Stimulated activated CD8-positive, alpha-beta memory T cell treated with anti-CD3 and anti-CD28 coated beads, Interleukin-2, amount 100 ng/mL, for 1 hour (primary cell): ENCODE measurements at regions not wholly inside any gene's neighbourhood (a gene's known extent, or its start where the extent isn't known, plus 50 kb on each side); places are given as distances from the start of the nearest gene placed in this dataset.

Experiments
- DNase-seq, 2 donors: peaks; one replicate each; pipeline ENCODE4 v3.0.0-alpha.2; 2020; ENCODE audit warnings: low read depth in 2 of 2

DNA sequence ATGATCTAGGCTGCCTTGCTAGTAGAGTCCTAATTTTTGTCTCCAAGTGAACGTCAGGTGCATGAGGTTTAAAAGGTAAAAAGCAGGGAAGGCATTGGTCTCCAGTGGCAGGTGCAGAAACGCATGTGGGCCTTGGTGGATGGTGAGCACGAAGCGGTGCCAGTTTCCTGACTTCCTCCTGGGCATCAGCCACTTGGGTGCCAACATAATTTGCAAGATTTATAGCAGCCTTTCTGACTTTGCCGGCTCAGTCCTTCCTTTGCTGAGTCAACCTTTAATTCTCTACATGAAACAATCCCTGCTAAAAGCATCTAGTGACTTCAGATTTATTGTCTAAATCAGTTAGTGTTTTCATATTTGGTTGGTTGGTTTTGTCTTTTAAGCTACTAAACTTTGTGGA, 355.7 kb upstream of the TMEM132C start:
- DNase-seq, result no peak

DNA sequence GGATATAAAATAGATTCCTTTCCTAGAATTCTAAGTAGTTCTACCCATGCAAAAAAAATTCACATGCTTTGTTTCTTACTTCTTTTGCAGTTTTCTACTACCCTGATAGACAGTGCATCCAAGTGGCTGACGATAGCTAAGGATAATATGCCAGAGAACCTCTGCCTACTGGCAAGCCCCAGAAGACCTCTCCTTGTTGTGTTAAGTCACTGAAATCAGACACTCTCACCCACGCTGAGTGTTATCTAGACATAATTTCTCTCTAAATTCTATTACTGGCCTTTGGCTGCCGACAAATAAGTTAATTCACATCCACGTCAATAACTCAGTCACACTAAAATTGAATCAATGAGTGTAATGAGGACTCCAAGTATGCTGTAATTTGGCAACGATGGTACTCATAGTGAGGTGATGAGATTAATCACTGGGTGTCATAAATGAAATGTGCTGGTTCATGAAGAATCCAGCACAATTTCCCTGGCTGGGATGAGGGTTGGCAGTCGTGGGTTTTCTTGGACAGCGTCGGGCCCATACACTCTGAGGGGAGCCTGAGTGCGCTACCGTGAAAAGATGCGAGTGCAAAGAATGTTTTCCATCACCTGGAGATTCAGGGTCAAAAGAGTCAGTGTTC, 354.8 kb upstream of the TMEM132C start:
- DNase-seq, result no peak

DNA sequence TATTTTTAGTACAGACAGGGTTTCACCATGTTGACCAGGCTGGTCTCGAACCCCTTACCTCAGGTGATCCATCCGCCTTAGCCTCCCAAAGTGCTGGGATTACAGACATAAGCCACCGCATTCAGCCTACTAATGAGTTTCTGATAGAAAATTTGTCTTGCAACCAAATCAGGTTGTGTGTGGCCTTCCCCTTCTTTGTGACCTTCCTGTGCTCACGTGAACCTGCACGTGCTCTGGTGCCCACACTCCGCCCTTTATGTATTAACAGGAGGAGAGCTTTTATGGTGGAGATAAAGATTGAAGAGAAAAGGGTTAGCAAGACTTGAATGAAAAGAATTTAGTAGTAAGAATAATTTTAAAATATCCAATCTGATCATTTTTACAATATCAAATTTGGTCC, 343.5 kb upstream of the TMEM132C start:
- no peak for DNase-seq

DNA sequence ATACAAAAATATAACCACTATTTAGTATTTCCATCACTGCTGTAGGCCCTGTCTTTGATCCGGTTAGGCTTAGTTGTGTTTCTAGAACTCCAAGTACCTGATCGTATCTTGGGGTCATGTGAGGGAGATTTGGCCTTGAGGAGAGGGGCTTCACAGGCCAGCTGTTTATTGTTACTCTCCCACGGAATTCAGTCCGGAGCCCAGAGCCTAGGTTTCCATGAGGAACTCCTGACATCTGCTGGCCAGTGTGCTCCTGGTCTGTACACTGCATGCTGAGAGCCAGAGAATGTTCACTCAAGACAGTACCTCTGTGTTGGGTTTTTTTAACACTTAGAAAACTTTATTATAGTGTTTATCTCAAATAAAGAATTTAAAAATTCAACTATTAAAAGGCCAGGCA, 341.0 kb upstream of the TMEM132C start:
- DNase-seq, result no peak

DNA sequence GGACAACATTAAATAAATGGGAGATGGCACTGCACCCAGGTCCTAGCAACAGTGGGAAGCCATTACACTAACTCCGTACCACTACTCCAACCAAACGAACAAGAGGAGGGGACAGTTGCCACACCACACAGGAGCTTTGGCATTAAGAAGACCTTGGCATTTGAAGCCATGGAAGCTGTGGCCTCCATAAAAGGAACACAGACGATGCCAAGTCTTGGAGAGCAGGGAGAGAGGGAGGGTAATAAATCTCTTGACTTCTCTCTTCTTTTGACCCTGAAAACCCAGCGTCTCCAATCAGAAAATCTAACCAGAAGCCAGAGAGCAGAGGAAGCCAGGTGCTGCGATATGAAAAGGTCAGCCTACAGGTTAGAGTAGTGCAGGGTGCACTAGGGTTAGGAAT, 338.8 kb upstream of the TMEM132C start:
- DNase-seq, result no peak

DNA sequence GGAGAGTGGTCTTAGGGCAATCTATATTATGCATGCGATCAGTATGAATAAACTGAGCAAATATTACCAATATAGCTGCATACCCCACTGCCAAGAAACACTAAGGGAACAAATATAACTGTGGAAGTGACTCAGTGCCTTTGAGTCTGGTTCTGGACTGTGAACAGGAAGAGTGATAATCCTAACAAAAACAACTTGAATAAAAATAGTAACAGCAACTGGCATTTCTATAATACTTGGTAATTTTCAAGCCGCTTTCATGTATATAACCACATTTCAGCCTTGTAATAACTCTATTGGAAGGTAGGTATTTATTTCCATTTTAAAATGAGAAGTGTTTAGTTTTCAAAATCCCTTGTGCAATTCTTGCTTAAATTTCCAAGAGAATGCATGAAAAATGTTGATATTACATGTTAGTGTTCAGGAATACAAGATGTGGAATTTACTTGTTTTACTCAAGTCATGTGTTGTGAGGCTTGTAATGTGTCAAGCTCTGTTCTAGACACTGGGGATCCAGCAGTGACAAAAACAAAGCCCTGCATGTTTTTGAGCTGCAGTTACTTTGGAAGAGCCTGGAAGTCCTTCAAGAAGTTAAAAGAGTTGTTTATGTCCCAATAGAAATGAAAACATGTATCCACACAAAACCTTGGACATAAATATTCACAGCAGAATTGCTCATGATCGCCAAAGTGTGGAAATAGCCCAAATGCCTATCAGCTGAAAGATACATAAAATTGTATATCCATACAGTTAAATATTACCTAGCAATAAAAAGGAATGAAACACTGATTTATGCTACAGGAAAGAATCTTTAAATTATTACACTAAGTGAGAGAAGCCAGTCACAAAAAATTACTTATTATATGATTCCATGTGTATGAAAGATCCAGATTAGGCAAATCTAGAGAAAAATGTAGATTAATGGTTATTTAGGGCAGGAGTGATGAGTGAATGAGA, 338.1 kb upstream of the TMEM132C start:
- no peak for DNase-seq

DNA sequence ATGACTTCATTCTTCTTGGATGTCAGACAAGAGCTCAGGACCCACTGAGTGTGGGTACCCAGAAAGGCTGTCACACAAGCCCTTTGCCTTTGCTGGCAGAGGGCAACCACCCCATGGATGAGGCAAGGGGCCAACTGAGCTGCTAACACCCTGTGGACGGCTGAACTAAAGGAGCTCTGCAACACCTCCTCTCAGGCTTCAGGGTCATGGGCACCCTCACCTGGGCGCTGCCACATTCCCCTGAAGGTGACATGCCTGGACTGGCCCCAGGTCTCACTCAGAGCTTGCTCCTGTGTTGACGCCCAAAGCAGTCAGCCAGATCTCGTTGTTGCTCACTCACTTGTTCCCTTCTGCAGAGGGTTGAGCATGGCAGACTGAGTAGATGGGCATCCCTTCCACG, 336.8 kb upstream of the TMEM132C start:
- no peak for DNase-seq

DNA sequence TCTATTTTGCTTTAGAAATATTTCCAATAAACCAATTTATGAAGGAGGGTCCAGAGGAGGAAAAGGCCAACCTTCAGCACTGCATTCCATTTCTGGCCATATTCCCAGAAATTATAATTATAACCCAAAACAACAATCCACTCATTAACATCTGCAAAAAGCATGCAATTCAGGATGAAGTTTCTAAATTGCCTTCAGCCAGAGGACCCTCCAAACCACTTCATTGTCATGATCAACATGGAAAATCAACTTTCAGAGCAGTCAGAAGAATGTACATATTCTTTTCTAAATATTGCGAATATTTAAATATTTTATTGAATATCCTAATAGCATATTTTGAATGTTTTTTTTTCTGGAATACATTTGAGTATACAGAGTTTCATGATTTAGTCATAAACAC, 332.6 kb upstream of the TMEM132C start:
- DNase-seq, result no peak

DNA sequence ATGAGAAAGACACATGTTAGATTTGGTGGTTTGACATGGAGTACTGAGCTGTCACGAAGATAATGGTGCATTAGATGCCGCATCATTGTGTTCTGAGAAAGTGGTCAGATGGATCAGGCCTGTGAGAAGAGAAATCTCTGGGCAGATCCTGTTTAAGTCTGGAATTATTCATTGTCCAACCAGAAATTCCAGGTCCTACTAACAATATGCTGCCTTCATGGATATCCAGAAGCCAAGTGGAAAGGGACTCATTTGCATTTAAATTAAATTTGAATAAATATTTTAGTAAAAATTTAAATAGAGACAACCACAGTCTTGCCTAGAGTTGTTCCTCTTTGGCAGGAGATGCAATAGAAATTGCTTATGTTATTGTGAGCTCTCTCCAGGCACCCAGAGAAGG, 330.5 kb upstream of the TMEM132C start:
- DNase-seq, result no peak

DNA sequence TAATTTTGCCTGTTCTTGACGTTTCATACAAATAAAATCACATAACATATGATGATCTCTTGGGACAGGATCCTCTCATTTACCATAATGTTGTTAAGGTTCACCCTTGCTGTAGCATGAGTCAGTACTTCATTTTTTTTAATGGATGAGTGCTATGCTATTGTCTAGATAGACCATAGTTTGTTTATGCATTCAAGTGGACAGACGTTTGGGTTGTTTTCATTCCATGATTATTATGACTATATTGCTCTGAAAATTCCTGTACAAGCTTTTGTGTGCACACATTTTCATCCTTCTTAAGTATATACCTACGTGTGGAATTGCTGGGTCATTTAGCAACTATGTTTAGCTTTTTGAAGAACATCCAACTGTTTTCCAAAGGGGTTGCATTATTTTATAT, 325.6 kb upstream of the TMEM132C start:
- no peak for DNase-seq

DNA sequence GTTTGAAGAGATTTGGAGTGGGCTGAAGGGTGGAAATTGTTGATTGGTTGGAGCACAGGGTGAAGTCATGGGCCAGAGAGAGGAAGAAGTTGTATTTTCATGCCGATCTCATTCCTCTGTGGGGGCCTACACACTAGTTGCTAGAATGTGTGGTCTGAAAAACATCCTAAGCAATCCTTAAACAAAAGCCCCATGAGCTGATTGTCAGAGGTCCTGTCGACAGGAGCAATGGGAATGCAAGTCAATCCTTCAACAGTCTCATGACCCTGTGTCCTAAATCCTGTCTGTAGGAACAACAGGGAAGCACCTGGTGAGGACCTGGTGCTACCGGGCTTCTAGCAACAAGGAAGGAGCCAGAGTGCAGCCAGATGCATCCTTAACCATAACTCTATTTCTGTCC, 324.0 kb upstream of the TMEM132C start:
- no peak for DNase-seq

DNA sequence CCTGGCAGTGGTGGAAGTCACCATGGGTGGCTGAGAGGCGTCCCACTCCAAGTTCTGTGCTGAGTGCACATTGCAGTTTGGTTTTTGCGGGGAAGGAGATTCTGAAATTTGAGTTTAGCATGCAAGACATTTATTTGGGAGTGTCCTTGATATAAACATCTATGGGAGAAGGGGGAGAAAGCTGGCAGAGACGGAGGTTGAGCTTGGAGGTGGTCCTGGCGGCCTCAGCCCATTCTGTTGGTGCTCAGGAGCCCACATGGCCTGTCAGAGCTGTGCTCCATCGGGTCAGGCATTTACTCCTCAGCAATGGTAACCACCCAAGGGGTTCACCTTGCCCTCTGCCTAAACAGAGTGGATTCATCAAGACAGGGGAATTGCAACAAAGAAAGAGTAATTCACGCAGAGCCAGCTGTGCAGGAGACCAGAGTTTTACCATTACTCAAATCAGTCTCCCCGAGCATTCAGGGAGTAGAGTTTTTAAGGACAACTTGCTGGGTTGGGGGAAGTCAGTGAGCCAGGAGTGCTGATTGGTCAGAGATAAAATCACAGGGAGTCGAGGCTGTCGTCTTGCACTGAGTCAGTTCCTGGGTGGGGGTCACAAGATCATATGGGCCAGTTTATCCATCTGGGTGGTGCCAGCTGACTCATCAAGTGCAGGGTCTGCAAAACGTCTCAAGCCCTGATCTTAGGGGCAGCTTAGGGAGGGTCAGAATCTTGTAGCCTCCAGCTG, 323.3 kb upstream of the TMEM132C start:
- DNase-seq, result no peak

DNA sequence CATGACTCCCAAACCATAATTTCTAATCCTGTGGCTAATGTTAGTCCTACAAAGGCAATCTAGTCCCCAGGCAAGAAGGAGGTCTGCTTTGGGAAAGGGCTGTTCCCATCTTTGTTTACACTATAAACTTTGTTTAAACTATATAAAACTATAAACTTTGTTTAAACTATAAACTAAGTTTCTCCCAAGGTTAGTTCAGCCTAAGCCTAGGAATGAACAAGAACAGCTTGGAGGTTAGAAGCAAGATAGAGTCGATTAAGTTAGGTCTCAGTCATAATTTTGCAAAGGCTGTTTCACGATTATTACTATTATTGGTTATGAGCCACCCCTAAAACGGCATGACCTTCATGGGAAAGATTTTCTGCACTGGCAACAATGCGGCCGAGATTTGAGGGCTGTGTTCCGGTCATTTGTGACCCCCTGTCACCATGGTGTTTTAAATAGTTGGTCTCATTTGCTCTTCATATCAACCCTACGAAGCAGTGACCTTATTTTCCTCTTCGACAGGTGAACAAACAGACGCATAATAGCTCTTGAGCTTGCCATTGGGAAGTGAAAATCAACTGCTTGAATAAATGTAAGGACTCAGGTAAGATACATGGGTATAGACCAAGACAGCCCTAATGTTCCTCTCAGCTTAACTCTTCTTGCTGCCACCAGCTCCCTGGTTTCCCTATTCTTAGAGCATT, 322.6 kb upstream of the TMEM132C start:
- DNase-seq, result no peak

DNA sequence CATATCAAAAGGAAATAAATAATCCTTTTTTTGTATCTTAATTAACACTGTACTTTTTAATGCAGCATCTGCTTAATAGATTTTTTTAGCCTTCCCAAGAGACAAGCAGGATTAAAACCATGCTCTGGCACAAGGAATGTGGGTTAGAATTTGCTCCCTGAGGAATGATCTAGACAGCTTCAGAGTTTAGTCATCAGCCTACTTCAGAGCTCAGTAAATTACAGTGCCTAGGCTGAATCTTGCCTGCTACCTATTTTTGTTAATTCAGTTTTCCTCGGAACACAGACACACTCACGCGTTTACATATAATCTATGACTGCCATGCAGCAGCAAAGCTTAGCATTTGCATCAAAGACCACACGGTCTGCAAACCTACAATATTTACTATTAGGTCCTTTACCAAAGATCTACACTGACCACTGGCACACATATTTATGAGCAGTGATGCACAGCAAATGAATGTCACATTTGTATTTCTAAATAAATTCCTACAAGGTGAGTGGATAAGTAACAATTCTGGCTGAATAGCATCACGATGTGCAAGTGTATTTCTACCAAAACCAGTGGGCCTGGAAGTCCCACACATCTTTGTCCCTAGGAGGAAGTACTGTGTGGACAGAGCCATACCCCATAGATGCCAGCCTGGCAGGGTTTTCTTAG, 309.8 kb upstream of the TMEM132C start:
- no peak for DNase-seq

DNA sequence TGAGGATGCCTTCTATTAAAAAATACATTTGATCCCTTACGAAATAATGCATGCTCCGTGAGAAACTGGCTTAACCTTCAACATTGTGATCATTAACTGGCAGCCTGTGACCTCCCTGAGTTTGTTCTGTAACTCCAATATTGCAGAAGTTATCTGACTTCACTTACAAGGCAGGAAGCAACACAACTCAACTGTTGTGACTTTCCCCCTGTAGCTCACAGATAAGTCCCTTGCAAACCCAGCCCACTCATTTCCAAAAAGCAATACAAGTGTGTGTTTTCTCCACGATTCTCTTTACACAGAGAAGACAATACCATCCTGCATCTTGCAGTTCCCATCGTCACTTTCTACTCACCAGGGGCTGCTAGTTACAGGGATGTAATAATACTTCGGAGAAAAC, 304.7 kb upstream of the TMEM132C start:
- no peak for DNase-seq

DNA sequence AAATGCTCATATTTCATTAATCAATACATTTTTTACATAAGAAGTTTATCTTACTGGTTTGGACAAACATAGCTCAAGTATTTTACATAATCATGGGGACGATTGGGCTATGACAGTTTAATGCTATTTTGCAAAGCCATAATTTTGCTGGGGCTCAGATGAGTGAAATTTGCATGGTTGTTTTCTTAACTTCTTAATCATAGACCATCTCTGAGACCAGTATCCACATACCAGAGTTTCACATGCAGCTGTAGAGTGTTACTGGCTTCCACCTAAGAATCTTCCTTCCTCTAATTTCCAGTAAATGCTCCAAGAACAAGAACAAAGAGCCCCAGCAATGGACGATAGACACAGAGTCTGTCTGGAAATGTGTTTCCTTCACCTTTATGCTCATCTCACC, 303.0 kb upstream of the TMEM132C start:
- DNase-seq, result no peak

DNA sequence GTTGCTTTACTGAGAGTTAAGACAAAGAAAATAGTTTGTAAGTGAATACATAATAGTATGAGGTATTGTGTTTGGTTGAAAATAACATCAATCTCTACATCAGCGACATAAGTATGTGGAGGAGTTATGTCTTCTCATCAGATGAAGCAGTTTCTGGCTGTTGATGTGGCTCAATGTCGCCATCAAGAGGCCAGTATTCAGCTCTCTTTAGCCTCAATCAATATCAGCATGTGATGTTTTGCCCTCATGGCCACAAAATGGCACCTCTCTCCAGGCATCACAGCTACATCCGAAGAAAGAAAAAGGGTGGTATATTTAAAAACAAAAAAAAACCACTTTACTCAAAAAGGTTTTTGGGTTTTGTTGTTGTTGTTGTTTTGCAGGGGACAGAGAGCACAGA, 302.3 kb upstream of the TMEM132C start:
- no peak for DNase-seq

DNA sequence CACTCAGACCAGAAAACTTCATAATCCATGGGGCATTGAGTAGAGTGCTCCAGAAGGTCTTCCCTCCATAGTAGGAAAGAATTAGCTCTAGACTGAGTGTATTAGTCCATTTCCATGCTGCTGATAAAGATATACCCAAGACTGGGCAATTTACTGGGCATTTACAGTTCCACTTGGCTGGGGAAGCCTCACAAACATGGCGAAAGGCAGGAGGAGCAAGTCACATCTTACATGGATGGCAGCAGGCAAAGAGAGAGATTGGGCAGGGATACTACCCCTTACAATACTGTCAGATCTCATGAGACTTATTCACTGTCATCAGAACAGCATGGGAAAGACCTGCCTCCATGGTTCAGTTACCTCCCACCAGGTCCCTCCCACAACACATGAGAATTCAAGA, 300.6 kb upstream of the TMEM132C start:
- DNase-seq, result no peak

DNA sequence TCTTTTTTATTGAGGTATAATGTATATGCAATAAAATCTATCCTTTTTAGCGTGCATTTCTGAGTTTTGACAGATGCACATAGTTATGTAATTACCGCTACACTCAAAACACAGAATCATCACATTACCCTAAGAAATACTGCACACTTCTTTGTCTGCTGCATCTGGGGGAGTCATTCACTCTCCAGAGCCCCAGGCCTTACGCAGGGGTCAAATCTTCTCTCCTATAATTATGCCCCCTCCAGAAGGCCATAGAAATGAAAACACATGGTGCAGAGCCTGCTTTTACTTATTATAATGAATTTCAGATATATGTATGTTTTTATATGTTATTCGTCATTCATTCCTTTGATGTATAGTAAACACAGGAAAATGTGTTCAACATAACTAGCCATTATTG, 296.5 kb upstream of the TMEM132C start:
- no peak for DNase-seq

DNA sequence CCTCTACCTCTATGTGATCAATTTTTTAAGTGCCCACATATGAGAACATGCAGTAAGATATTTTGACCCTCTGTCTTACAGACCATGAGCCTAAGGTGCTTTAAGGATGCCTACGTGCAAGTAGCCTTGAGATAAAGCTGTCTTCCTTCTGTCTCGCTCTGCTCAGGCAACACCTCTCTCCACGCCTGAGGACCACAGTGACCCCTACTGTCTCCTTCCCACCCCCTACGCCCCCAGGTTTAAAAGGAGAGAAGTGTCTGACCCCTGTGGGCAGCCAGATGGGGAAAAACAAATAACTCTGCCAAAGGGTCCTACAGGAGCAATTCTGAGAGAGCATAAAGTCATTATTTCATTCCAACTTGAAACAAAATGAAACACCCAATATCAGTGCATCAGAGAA, 286.4 kb upstream of the TMEM132C start:
- no peak for DNase-seq

DNA sequence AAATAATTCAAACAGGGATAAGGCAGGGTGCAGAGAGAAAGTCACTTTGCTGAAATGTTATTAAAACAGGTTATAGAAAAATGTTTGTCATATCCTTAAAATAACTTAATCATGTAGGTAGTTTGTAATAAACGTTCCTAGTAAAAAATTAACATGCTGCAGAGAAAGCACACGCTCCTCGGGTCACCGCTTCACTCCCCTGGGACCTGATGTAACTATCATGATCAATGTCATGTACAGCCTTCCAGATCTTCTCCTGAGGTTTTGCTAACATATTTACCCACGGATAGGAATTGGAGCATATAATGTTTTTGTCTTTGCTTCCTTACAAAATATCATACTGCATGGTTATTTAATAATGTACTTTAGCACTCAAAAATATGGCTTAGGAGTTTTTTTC, 285.1 kb upstream of the TMEM132C start:
- no peak for DNase-seq
